Mucosa of descending colon (tissue), 3 donors: ENCODE measurements at regions not wholly inside any gene's neighbourhood (a gene's known extent, or its start where the extent isn't known, plus 50 kb on each side); places are given as distances from the start of the nearest gene placed in this dataset.
A peak's percentile ranks its signal among the peaks of the same experiment; 100 is the strongest.

Source experiments
- ATAC-seq: fragments of 200-7000 bp; cut with Tn5 transposase; one replicate; pipeline ENCODE4 v1.9.1; 2020; ENCODE audit warnings: mild to moderate bottlenecking, moderate library complexity
- DNase-seq, 3 donors: peaks; one replicate each; pipeline ENCODE4 v3.0.0-alpha.2; 2020
- H3K36me3 ChIP-seq: fragments of 200-600 bp; one replicate; pipeline ENCODE4 v1.8.0; 2021; ENCODE audit warnings: low read depth, mild to moderate bottlenecking
- H3K4me1 ChIP-seq: fragments of 200-600 bp; one replicate; pipeline ENCODE4 v1.8.0; 2021; ENCODE audit warnings: low read depth, mild to moderate bottlenecking
- H3K4me3 ChIP-seq: fragments of 200-600 bp; one replicate; pipeline ENCODE4 v1.8.0; 2021; ENCODE audit warnings: mild to moderate bottlenecking
- H3K9me3 ChIP-seq: fragments of 200-600 bp; one replicate; pipeline ENCODE4 v1.8.0; 2021; ENCODE audit warnings: mild to moderate bottlenecking
- CTCF ChIP-seq: fragments of 200-600 bp; IDR thresholded peaks from one replicate; pipeline ENCODE4 v1.8.0; 2022; ENCODE audit warnings: antibody characterized with exemption, mild to moderate bottlenecking
- intact Hi-C, 2 donors: fragments of 100-400 bp; cut with DNase I in 1 of 2; cut with micrococcal nuclease in 1 of 2; formaldehyde crosslinking; loops; one replicate each; pipeline versions ENCODE4 v1.11.0 to v1.11.1; 2022; cut with DNase I, micrococcal nuclease
- donor health status: DM: no; HTN: no; CAD: no; lungs with moderate emphysema.
- donor health status: DM: no; HTN: no; CAD: no.
- donor health status: DM: no; HTN: yes; CAD: no.

GRCh38 chr7:119392-120163, 72.8 kb upstream of the FAM20C start:
- Histone ChIP-seq H3K4me3 (no peak overlapping the region), H3K4me1 (no peaks in the 10 kb centered on the region), H3K9me3 (no peaks in the 10 kb centered on the region), H3K36me3 (no peaks in the 10 kb centered on the region)
- TF ChIP-seq CTCF, result no peak
- DNase-seq (peak in 2 of 3 donors; percentile 40 to 63), ATAC-seq (peak; percentile 49)
- intact Hi-C loops, result no loop called here

- ATAC-seq (no peak), DNase-seq (no peak)
- no peaks in the 10 kb centered on the region for H3K4me1 ChIP-seq
- no peak overlapping the region for H3K4me3 ChIP-seq
- no peak for TF ChIP-seq CTCF
- H3K9me3 ChIP-seq, result no peaks in the 10 kb centered on the region
- intact Hi-C loops, result no loop called here
- no peaks in the 10 kb centered on the region for H3K36me3 ChIP-seq
These were observed 72.0 kb upstream of the FAM20C start for GRCh38 chr7:120164-120991.

- ATAC-seq (no peak), DNase-seq (no peak)
- no peak overlapping the region for H3K4me3 ChIP-seq
- H3K4me1 ChIP-seq, result no peaks in the 10 kb centered on the region
- intact Hi-C loops, result no loop called here
- no peak for TF ChIP-seq CTCF
- H3K36me3 ChIP-seq, result no peaks in the 10 kb centered on the region
- no peaks in the 10 kb centered on the region for H3K9me3 ChIP-seq
These were observed 71.2 kb upstream of the FAM20C start for GRCh38 chr7:121002-121785.

- no peak for TF ChIP-seq CTCF
- Histone ChIP-seq H3K36me3 (no peaks in the 10 kb centered on the region), H3K4me3 (no peak overlapping the region), H3K4me1 (no peaks in the 10 kb centered on the region), H3K9me3 (no peaks in the 10 kb centered on the region)
- ATAC-seq (no peak), DNase-seq (no peak)
- intact Hi-C loops, result no loop called here
These were observed 69.1 kb upstream of the FAM20C start for GRCh38 chr7:123237-123636.

- DNase-seq, result no peak
- no peaks in the 10 kb centered on the region for H3K9me3 ChIP-seq
- no peak overlapping the region for H3K4me3 ChIP-seq
- no peak for ATAC-seq
- H3K4me1 ChIP-seq, result no peaks in the 10 kb centered on the region
- TF ChIP-seq CTCF, result no peak
- no peaks in the 10 kb centered on the region for H3K36me3 ChIP-seq
- intact Hi-C loops, result no loop called here
These were observed 68.0 kb upstream of the FAM20C start for GRCh38 chr7:124130-124949.
